ENCODE measurements at regions not wholly inside any gene's neighbourhood (a gene's known extent, or its start where the extent isn't known, plus 50 kb on each side); places are given as distances from the start of the nearest gene placed in this dataset.

GRCh38 chr2:226661789-226662545 lies 137.7 kb downstream of the IRS1 start:
- no peak for DNase-seq
- Mint-ChIP-seq H3K27ac (no peak overlapping the region), H3K36me3 (ENCODE audit: low read depth) (peaks cover 6% of the 10 kb centered on the region), H3K4me1 (peaks cover 2% of the 10 kb centered on the region), H3K27me3 (peaks cover 11% of the 10 kb centered on the region), H3K4me3 (no peak overlapping the region)
- no peaks in the 10 kb centered on the region for H3K9me3 ChIP-seq (ENCODE audit: control insufficient read depth, low read length, poor library complexity, severe bottlenecking)
- no peak for ATAC-seq

- ATAC-seq (no peak), DNase-seq (no peak)
- no peak overlapping the region for H3K27ac Mint-ChIP-seq
- peaks cover 6% of the 10 kb centered on the region for H3K36me3 Mint-ChIP-seq (ENCODE audit: low read depth)
- H3K9me3 ChIP-seq (ENCODE audit: control insufficient read depth, low read length, poor library complexity, severe bottlenecking), result no peaks in the 10 kb centered on the region
- H3K4me3 Mint-ChIP-seq, result no peak overlapping the region
- H3K27me3 Mint-ChIP-seq, result peaks cover 11% of the 10 kb centered on the region
- H3K4me1 Mint-ChIP-seq, result peaks cover 2% of the 10 kb centered on the region
Observed at GRCh38 chr2:226660526-226660925, 139.1 kb downstream of the IRS1 start.

GRCh38 chr2:226660124-226660523 lies 139.5 kb downstream of the IRS1 start:
- Mint-ChIP-seq H3K4me3 (no peak overlapping the region), H3K4me1 (peaks cover 2% of the 10 kb centered on the region), H3K27me3 (peaks cover 11% of the 10 kb centered on the region), H3K36me3 (ENCODE audit: low read depth) (peaks cover 6% of the 10 kb centered on the region), H3K27ac (peak overlapping the region; percentile 19)
- H3K9me3 ChIP-seq (ENCODE audit: control insufficient read depth, low read length, poor library complexity, severe bottlenecking), result no peaks in the 10 kb centered on the region
- no peak for ATAC-seq
- DNase-seq, result no peak

- peak overlapping the region; percentile 19 for H3K27ac Mint-ChIP-seq
- H3K4me3 Mint-ChIP-seq, result no peak overlapping the region
- H3K4me1 Mint-ChIP-seq, result peaks cover 2% of the 10 kb centered on the region
- H3K36me3 Mint-ChIP-seq (ENCODE audit: low read depth), result peaks cover 6% of the 10 kb centered on the region
- H3K27me3 Mint-ChIP-seq, result peaks cover 11% of the 10 kb centered on the region
- ATAC-seq, result no peak
- DNase-seq, result no peak
- H3K9me3 ChIP-seq (ENCODE audit: control insufficient read depth, low read length, poor library complexity, severe bottlenecking), result no peaks in the 10 kb centered on the region
Observed at GRCh38 chr2:226659410-226659809, 140.2 kb downstream of the IRS1 start.

- no peak overlapping the region for H3K4me3 Mint-ChIP-seq
- peaks cover 11% of the 10 kb centered on the region for H3K27me3 Mint-ChIP-seq
- no peak overlapping the region for H3K27ac Mint-ChIP-seq
- ATAC-seq (no peak), DNase-seq (no peak)
- peaks cover 2% of the 10 kb centered on the region for H3K4me1 Mint-ChIP-seq
- H3K9me3 ChIP-seq (ENCODE audit: control insufficient read depth, low read length, poor library complexity, severe bottlenecking), result no peaks in the 10 kb centered on the region
- H3K36me3 Mint-ChIP-seq (ENCODE audit: low read depth), result peaks cover 6% of the 10 kb centered on the region
Observed at GRCh38 chr2:226658555-226658954, 141.1 kb downstream of the IRS1 start.

GRCh38 chr2:226657340-226658053 lies 142.1 kb downstream of the IRS1 start:
- ATAC-seq, result no peak
- H3K36me3 Mint-ChIP-seq (ENCODE audit: low read depth), result peaks cover 3% of the 10 kb centered on the region
- H3K27ac Mint-ChIP-seq, result no peak overlapping the region
- no peak for DNase-seq
- no peak overlapping the region for H3K4me3 Mint-ChIP-seq
- no peaks in the 10 kb centered on the region for H3K9me3 ChIP-seq (ENCODE audit: control insufficient read depth, low read length, poor library complexity, severe bottlenecking)
- H3K4me1 Mint-ChIP-seq, result peaks cover 5% of the 10 kb centered on the region
- peaks cover 11% of the 10 kb centered on the region for H3K27me3 Mint-ChIP-seq

GRCh38 chr2:226656367-226656766 lies 143.3 kb downstream of the IRS1 start:
- peaks cover under 1% of the 10 kb centered on the region for H3K36me3 Mint-ChIP-seq (ENCODE audit: low read depth)
- peaks cover 8% of the 10 kb centered on the region for H3K4me1 Mint-ChIP-seq
- peaks cover 1% of the 10 kb centered on the region for H3K27me3 Mint-ChIP-seq
- DNase-seq, result no peak
- no peak overlapping the region for H3K4me3 Mint-ChIP-seq
- no peak for ATAC-seq
- H3K27ac Mint-ChIP-seq, result no peak overlapping the region
- no peaks in the 10 kb centered on the region for H3K9me3 ChIP-seq (ENCODE audit: control insufficient read depth, low read length, poor library complexity, severe bottlenecking)

GRCh38 chr2:226655871-226656270 lies 143.7 kb downstream of the IRS1 start:
- no peaks in the 10 kb centered on the region for H3K27me3 Mint-ChIP-seq

GRCh38 chr2:226652983-226653765 lies 146.4 kb downstream of the IRS1 start:
- H3K27ac Mint-ChIP-seq, result no peak overlapping the region

More at GRCh38 chr2:226655871-226656270, 143.7 kb downstream of the IRS1 start:
- Mint-ChIP-seq H3K4me3 (no peak overlapping the region), H3K27ac (no peak overlapping the region), H3K4me1 (peaks cover 8% of the 10 kb centered on the region), H3K36me3 (ENCODE audit: low read depth) (no peaks in the 10 kb centered on the region)
- no peak for ATAC-seq
- DNase-seq, result no peak
- H3K9me3 ChIP-seq (ENCODE audit: control insufficient read depth, low read length, poor library complexity, severe bottlenecking), result no peaks in the 10 kb centered on the region

GRCh38 chr2:226652369-226652768 lies 147.3 kb downstream of the IRS1 start:
- Mint-ChIP-seq H3K27me3 (no peaks in the 10 kb centered on the region), H3K27ac (no peak overlapping the region), H3K36me3 (ENCODE audit: low read depth) (no peaks in the 10 kb centered on the region), H3K4me1 (peaks cover 9% of the 10 kb centered on the region), H3K4me3 (no peak overlapping the region)
- DNase-seq, result no peak
- no peak for ATAC-seq
- H3K9me3 ChIP-seq (ENCODE audit: control insufficient read depth, low read length, poor library complexity, severe bottlenecking), result no peaks in the 10 kb centered on the region

More at GRCh38 chr2:226652983-226653765, 146.4 kb downstream of the IRS1 start:
- peaks cover 9% of the 10 kb centered on the region for H3K4me1 Mint-ChIP-seq
- H3K27me3 Mint-ChIP-seq, result no peaks in the 10 kb centered on the region
- H3K9me3 ChIP-seq (ENCODE audit: control insufficient read depth, low read length, poor library complexity, severe bottlenecking), result no peaks in the 10 kb centered on the region
- H3K36me3 Mint-ChIP-seq (ENCODE audit: low read depth), result no peaks in the 10 kb centered on the region
- no peak overlapping the region for H3K4me3 Mint-ChIP-seq
- ATAC-seq (no peak), DNase-seq (no peak)

GRCh38 chr2:226649871-226650660 lies 149.6 kb downstream of the IRS1 start:
- ATAC-seq (peak; percentile 84), DNase-seq (no peak)
- H3K4me3 Mint-ChIP-seq, result peak overlapping the region; percentile 52
- H3K9me3 ChIP-seq (ENCODE audit: control insufficient read depth, low read length, poor library complexity, severe bottlenecking), result no peaks in the 10 kb centered on the region
- H3K27me3 Mint-ChIP-seq, result no peaks in the 10 kb centered on the region
- H3K36me3 Mint-ChIP-seq (ENCODE audit: low read depth), result no peaks in the 10 kb centered on the region
- peaks cover 9% of the 10 kb centered on the region for H3K4me1 Mint-ChIP-seq
- peak overlapping the region; percentile 56 for H3K27ac Mint-ChIP-seq

GRCh38 chr2:226649201-226649600 lies 150.4 kb downstream of the IRS1 start:
- Mint-ChIP-seq H3K36me3 (ENCODE audit: low read depth) (no peaks in the 10 kb centered on the region), H3K4me3 (no peak overlapping the region), H3K27ac (no peak overlapping the region), H3K27me3 (no peaks in the 10 kb centered on the region), H3K4me1 (peaks cover 9% of the 10 kb centered on the region)
- DNase-seq (no peak), ATAC-seq (no peak)
- H3K9me3 ChIP-seq (ENCODE audit: control insufficient read depth, low read length, poor library complexity, severe bottlenecking), result no peaks in the 10 kb centered on the region
